ENCODE measurements at regions not wholly inside any gene's neighbourhood (a gene's known extent, or its start where the extent isn't known, plus 50 kb on each side); places are given as distances from the start of the nearest gene placed in this dataset.

- no peak for TF ChIP-seq CTCF (IDR thresholded peaks at IDR 0.05 in 2 of 3, conservative IDR thresholded peaks at IDR 0.05 in 1 of 3; ENCODE audit: borderline replicate concordance in 1 of 3, insufficient read depth in 1 of 3, low read depth in 2 of 3, low read length in 2 of 3)
- no peak for TF ChIP-seq EZH2 (IDR thresholded peaks at IDR 0.05)
- no peak for TF ChIP-seq POLR2A (IDR thresholded peaks at IDR 0.05; ENCODE audit: borderline replicate concordance, extremely low read depth, insufficient read depth, insufficient read length)
- TF ChIP-seq TCF7L2 (IDR thresholded peaks at IDR 0.05; ENCODE audit: borderline replicate concordance, extremely low read depth, insufficient read depth, insufficient read length) = no peak
- no peak for TF ChIP-seq REST (IDR thresholded peaks at IDR 0.05; ENCODE audit: low read depth)
- TF ChIP-seq ZFX (IDR thresholded peaks at IDR 0.05) = no peak
- TF ChIP-seq JUND (IDR thresholded peaks at IDR 0.05) = no peak
- no peak for TF ChIP-seq FOSL1 (IDR thresholded peaks at IDR 0.05; ENCODE audit: low read depth)
- TF ChIP-seq CBX3 (IDR thresholded peaks at IDR 0.05; ENCODE audit: low read depth) = no peak
- no peak for TF ChIP-seq RAD21 (IDR thresholded peaks at IDR 0.05; ENCODE audit: low read depth)
- no peak for TF ChIP-seq MAX (IDR thresholded peaks at IDR 0.05)
- TF ChIP-seq CEBPB (IDR thresholded peaks at IDR 0.05; ENCODE audit: low read depth) = no peak
Measured at GRCh38 chr3:150033721-150034120, 63.0 kb upstream of the PFN2 start.

All from HCT116 (cell line).